GM19351 (cell line): ENCODE measurements at regions not wholly inside any gene's neighbourhood (a gene's known extent, or its start where the extent isn't known, plus 50 kb on each side); places are given as distances from the start of the nearest gene placed in this dataset.

ENCODE experiments used
- ATAC-seq: cut with Tn5 transposase; IDR thresholded peaks from one replicate; pipeline ENCODE4 v1.9.1; 2021; ENCODE audit warnings: mild to moderate bottlenecking, moderate library complexity; ENCODE audit not compliant: unreplicated experiment

GRCh38 chr11:119785131-119785530 is 56.1 kb upstream of the NECTIN1 start:
- no peak for ATAC-seq

DNA sequence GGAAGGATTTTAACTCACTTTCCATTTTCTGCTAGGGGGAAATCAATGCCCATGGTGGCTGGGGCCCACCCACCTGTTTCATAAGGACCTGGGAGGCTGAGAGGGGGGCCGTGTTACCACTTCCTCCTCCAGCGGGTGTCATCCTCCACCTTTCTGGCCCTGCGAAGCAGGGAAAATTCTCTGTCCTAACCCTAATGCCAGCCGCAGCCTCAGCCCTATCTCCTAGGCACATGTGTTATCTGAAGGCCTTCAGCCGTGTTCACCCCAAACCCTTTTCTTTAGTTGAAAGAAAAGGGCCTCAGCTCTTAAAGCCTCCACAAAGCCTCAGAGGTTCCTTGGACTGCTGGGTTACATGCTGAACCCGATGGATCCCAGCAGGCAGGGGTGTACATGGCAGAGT is 55.4 kb upstream of the NECTIN1 start:
- ATAC-seq, result no peak

GRCh38 chr11:119783466-119784400 is 54.7 kb upstream of the NECTIN1 start:
- no peak for ATAC-seq

DNA sequence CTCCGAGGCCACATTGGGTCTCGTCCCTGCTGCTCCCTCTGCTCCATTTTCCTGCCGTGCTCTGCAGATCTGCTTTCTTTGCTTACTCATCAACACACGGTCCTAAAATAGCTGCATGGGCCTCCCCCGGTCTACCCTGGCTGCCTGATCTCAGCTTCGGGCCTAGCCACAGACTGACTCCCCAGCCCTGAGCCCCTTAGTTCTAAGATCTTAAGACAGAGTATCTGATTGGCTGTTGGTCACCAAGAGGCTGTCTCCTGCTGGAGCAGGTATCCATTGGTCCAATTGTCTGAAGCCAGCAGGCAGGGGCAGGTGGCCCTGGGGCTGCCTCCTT is 53.7 kb upstream of the NECTIN1 start:
- no peak for ATAC-seq

- no peak for ATAC-seq
Observed at GRCh38 chr11:119782006-119782738, 53.2 kb upstream of the NECTIN1 start.

GRCh38 chr11:119780222-119780953 is 51.4 kb upstream of the NECTIN1 start:
- ATAC-seq, result no peak

GRCh38 chr11:119779195-119780071 is 50.4 kb upstream of the NECTIN1 start:
- ATAC-seq, result no peak
